Hippocampal formation (tissue), 2 donors: ENCODE measurements at regions not wholly inside any gene's neighbourhood (a gene's known extent, or its start where the extent isn't known, plus 50 kb on each side); places are given as distances from the start of the nearest gene placed in this dataset.
"Not testable (repeated sequence)": the region's sequence is repeated elsewhere in the genome, so short reads cannot be mapped to it uniquely, and the experiment has no call there.

Source experiments
- DNase-seq, 2 donors: peaks; one replicate each; lab custom pipeline; 2025; lab: John Stamatoyannopoulos, UW

DNA sequence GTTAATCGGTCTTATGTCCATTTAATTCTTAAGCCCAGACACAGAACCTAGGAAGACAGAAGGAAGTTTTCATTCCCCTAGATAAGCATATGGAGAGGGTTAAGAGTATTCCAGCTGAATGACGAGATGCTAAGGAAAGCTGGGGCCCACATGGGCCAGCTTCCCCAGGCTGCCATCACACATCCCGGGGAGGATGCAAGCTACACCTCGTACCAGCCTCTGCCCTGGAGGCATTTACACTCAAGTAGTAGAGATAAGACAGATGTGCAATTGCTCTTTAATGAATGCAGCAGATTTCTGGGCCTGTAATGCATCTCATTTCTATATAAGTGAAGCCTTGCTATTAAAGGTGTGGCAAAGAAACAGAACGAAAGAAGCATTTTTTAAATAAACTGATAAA lies 144.5 kb downstream of the MEX3B start:
- no peak for DNase-seq

DNA sequence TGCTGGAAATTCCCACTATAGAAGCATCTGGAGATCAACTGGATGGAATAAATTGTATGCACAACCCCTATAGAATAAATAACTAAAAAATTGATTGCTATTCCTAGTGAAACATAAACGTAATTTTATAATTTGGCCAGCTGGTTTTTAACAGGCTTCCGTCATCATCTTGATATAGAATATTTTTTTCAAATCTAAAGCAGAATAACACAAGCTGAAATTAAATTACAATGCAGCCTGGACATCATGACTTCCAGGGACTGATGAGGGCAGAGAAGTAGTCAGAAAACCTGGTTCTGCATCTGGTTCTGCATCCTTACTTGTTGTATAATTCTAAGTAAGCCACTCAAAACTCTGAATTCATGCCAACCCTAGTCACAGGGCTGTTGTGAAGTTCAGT lies 146.1 kb downstream of the MEX3B start:
- DNase-seq = no peak

DNA sequence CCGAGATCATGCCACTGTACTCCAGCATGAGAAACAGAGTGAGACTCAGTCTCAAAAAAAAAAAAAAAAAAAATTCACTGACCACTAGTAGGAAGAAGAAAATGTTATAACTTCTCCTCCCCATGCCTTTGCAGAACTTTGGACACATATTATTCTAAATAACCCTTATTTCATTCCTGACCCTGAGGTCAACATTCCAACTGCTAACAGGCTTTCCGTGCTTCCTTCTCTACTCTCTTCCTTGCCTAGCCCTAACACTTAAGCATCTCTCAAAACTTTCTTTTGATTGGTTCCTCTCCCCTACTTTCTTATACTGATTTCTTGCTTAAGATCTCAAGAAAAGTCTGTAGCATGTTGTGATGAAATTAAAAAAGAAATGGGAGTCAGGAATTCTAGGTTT lies 146.8 kb downstream of the MEX3B start:
- no peak for DNase-seq

DNA sequence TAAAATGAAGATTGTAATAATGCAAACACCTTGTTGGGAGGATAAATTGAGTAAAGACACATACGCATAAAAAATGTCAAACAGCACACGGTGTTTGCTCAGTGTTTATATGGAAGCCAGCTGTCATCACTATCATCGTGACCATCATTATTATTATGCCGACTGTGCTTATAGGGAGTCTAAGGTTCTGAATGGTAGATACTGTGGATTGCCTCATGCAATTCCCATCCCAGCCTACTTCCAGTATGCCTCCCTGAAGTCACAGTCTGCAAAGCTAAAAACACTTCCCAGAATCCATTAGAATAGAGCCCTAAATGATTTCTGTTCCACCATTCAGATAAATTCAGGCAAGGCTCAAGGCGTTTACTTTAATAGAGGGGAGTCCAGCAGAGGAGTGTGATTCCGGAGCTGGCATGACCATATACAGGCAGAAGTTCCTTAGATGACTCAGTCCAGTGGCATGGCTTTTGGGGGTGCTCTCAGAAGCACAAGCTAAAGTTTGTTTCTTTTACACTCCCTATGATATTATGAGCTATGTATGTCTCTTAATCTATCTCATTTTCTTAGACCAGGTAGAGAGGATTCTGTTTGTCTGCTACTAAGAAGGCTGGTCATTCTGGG lies 148.7 kb downstream of the MEX3B start:
- no peak for DNase-seq

DNA sequence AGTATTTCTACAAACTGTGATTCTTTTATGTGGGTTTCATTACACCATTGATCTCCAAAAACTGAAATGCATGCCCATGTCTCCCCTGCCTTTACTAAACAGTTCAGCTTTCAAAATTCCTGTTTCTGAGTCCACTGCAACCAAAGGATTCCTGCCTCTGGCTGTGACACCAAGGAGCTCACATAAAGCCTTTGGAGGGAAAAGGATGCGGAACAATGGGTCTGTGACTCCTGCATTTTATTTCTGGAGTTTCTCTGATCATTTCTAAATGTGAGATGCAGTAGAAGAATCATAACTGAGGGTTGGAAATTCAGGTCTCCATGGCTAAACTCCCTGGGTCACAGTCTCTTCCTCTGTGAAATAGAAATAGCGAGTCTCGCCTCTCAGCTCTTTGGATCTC lies 149.5 kb downstream of the MEX3B start:
- no peak for DNase-seq

DNA sequence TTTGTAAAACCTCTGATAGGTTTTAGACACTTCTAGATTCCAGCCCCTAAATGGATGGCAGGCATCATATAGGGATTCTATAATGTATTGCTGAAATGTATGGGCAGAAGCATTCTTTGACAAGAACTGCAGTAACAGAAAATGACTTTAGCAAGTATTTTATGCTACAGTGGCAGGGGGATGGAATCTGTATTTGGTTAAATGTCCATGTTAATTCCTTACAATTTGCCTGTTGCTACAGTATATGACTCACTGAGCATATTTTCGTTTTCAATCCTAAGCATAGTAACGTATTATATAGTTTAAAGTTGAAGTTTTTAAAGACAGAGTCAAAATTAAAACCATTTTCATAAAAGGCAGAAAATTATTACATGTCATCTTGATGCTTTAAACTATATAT lies 150.1 kb downstream of the MEX3B start:
- no peak for DNase-seq

DNA sequence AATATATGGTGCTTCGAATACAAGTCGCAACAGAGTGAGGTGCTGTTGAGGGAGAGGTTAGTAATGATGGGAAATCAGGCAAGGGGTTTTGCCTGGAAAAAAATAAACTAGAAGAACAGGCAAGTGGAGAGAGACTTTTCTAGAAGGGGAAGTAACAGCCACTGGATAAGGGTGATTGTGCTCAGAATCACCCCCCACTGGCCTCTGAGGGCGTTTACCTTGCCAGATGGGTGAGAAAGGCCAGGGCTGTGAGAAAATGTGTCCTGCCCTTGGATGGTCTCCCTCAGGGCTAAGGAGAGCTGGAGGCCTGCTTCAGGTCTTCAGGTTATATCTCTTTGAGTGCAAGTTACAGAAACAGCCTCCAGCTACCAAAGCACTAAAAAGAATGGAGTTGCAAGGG lies 151.8 kb downstream of the MEX3B start:
- no peak for DNase-seq

DNA sequence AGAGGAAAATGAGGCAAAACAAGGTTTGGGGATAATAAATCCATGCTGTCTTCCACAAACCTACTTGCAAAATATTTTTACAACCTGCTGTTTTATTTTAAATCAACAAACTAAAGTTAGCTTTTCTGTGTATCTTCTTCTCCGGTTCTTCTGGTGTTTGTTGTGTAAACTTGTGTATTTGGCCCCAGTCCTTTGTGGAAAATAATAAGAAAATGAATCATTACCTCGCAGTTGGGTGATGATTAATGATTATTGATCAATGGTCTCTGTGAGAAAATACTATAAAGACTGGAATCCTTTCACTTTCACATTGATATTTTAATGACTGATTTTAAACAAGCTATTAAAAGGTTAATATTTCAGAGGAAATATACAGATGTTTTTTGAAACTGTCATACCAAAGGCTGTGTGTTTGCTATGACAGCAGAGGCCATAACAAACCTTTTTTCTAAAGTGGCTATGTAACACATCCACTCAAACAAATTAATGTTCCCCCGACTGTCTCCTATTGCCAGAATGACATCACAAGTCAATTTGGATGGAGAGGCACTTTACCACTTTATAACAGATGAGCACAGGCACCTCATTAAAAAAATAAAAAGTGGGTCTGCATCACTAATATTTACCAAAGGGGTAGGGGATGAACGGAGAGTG lies 152.5 kb downstream of the MEX3B start:
- DNase-seq = no peak

DNA sequence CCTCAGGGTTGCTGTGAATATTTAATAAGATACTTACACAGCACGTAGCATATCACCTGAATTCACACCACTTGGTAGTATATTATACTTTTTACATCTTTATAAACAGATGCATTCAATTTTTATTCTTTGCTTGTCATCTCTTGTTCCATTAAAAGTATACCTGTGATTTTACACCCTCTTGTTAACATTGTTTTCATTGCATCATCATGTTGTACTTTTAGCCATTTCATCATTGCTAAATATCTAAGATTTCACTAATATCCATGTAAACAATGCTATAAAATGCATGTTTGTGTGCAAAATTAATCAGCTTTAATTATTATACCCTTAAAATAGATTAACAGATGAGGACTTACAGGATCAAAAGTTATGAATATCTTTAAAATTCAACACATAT lies 155.3 kb downstream of the MEX3B start:
- no peak for DNase-seq

DNA sequence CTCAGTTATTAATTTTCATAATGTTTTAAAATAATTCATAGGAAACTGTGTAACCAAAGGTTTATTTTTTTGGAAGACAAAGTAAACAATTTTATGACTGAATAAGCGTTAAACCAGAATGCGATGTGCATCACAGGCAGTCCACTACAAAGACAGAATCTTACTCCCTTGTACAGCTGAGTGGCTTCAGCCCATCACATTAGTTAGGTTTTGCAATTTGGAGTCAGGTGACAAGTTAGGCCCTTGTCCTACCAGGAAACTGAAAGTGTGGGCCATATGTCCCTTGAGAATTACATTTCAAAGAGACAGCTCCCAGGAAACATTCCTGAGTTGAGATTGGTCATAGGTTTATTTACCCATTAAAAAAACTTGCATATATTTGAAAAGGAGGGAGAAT lies 156.3 kb downstream of the MEX3B start:
- no peak for DNase-seq

DNA sequence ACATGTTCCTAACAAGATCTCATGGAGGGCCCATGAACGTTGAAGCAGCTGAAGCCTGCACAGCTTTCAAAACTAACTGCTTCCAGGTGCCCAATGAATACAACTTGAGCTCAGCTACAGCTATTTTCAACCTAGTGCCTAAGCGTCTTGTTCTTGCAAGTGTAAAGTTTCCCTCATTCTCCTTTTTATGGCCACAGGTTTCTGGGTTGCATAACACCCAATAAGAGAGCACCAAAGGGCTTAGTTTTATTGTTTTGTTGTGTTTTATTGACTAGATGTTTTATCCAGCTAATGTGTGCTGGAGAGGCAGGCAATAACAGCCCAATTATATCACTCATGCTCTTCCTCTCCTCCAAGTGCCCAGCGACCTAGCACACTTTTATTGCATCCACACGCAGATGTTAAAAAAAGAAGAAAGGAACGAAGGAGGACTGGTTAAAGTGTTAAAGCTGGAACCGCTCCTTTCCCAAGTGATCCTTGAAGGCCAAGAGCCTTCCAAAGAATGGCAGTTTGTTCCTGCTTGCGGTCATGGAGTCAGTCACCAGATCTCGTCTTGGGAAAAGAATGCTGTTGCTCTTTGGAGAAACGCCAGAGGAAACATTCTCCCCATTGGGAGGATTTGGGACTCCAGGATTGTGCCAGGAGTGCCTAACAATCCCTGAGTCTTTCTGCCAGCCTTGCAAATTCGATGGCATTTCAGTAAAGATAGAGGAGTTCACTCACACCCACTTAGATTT lies 156.9 kb downstream of the MEX3B start:
- DNase-seq = no peak

DNA sequence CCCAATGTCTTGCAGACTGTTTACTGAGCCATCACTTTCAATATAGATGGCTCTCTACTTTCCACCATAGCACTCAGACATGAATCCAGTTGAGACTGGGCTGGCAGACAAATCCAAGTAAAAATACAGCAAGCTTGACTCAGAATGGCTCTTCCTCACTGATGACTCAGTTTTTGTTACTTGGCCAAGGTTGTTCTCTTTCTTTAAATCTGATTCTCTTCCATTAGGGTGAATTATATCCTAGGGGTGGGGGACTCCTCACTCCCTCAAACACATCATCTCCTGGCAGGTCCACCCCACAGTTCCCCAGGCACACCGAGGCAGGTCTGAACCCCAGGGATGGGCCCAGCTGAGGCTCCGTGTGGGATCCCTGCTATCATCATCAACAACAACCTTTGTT lies 157.9 kb downstream of the MEX3B start:
- no peak for DNase-seq

DNA sequence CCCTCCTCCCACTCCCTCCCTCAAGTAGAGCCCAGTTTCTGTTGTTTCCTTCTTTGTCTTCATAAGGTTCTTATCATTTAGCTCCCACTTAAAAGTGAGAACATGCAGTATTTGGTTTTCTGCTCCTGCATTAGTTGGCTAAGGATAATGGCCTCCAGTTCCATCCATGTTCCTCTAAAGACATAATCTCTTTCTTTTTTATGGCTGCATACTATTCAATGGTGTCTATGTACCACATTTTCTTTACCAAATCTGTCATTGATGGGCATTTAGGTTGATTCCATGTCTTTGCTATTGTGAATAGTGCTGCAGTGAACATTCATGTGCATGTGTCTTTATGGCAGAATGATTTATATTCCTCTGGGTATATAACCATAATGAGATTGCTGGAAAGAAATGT lies 158.6 kb downstream of the MEX3B start:
- DNase-seq = not testable (repeated sequence)

DNA sequence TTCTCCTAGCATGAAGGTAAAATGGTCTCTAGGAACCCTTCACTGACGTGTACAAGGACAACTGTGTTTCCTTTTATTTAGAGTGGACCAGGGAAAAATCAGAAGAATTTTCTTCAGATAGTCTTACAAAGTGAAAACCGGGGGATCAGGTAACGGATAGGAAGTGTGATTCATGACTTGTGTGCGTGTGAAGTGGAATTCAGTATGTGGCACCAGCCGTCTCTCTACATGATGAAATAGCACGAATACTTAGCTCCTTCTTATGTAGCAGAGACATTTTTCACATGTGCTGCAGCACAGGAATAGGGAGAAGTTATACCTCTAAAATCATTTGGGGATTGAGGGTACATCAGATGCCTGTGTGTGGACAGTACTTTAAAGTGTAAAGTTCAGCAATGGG lies 159.2 kb downstream of the MEX3B start:
- no peak for DNase-seq

DNA sequence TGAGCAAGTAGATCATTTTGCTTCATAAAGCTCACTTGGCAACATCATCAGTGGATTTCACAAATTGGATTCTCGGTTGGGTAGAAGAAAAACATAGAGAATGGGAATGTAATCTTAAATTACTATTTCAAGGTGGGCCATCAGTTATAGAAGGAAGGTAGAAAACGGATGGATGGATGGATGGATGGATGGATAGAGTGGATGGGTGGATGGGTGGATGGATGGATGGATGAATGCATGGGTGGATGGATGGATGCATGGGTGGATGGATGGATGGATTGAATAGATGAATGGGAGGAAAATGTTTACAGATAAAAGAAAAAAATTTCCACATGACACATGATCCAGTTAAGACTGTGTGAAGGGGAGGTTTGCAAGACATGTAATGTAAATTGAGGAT lies 159.7 kb downstream of the MEX3B start:
- DNase-seq = no peak

DNA sequence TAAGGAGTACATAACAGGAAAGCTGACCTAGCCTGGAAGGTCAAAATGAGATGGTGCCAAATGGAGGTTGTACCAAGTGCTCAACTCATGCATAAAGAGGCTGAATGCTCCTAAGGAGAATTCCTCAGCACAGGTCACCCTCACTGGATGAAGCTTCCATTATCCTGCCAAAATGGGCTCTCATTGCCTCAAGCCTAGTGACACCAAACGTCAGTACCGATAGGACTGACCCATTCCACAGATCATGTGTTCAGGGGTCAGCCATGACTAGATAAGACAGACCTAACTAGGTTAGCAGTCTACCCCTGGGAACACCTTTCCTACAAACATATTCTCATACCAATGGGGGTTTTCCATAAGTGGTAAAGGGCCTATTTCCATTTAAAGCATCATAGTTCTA lies 160.7 kb downstream of the MEX3B start:
- DNase-seq = no peak

DNA sequence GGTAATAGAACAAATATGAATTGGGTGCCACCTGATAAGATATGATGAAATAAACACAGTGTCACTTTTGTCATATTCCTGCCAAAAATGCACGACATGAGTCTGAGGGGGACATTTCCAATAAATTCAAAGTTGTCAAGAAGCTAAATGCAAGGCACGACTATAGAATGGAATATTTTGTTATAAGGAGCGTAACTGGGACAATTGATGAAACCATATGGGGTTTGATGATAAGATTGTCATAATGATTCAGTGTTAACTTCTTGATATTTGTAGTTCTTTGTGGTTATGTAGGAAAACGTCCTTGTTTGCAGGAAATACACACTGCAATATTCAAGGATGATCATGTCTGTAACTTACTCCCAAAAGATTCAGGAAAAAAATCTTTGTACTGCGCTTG lies 163.3 kb downstream of the MEX3B start:
- no peak for DNase-seq

DNA sequence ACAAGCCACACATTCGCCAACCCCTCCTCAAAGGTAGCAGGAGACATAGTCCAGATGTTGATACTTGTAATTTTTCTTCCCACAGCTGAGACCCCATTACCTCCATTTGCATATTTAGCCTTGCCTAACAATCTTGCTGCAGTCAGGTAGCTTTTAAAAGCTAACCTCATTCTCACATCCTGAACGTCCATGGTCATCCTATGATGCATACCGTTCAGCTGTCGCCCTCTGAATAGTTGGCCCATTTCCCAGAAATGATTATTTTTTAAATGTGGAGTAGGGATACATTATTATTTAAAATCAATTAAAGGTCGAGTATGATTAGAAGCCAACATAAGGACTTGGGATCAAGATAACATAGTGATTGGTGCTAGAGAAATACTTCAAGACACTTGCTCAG lies 165.0 kb downstream of the MEX3B start:
- no peak for DNase-seq

DNA sequence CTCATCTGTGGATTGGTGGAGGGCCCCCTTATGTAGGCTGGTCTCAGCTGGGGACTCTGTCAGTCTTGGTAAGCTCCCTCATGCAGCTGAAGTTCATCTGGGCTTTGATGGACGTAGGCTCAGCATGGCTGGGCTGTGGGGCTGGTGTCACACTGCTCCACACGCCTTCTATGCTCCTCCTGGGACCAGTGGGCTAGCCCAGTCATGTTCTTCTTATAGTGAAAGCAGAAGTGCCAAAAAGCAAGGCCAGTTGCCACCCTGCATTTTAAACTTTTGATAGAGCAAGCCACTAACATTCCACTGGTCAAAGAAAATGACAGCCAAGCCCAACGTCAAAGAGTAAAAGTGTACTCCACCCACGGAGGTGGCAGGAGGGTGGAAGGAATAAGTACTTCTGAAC lies 165.5 kb downstream of the MEX3B start:
- DNase-seq = no peak

DNA sequence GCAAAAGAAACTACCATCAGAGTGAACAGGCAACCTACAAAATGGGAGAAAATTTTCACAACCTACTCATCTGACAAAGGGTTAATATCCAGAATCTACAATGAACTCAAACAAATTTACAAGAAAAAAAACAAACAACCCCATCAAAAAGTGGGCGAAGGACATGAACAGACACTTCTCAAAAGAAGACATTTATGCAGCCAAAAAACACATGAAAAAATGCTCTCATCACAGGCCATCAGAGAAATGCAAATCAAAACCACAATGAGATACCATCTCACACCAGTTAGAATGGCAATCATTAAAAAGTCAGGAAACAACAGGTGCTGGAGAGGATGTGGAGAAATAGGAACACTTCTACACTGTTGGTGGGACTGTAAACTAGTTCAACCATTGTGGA lies 170.1 kb downstream of the MEX3B start:
- not testable (repeated sequence) for DNase-seq

DNA sequence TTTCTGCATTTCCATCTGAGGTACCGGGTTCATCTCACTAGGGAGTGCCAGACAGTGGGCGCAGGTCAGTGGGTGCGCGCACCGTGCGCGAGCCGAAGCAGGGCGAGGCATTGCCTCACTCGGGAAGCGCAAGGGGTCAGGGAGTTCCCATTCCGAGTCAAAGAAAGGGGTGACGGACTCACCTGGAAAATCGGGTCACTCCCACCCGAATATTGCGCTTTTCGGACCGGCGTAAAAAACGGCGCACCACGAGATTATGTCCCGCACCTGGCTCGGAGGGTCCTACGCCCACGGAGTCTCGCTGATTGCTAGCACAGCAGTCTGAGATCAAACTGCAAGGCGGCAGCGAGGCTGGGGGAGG lies 175.1 kb downstream of the MEX3B start:
- not testable (repeated sequence) for DNase-seq

DNA sequence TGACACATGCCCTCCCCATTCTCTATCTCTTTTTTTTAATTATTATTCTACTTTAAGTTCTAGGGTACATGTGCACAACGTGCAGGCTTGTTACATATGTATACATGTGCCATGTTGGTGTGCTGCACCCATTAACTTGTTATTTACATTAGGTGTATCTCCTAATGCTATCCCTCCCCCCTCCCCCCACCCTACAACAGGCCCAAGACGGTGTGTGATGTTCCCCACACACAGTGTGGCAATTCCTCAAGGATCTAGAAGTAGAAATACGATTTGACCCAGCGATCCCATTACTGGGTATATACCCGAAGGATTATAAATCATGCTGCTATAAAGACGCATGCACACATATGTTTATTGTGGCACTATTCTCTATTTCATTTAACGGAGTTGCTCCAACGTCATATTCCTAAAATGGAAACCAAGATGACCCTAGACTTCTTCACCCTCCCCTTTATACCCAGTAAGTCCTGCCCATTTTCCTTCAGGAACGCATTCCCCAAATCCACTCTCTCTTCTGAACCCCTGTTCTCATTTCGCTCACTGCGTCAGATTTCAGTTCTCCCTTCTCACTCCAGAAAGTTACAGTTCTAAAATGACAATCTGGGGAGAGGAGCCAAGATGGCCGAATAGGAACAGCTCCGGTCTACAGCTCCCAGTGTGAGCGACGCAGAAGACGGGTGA lies 175.6 kb downstream of the MEX3B start:
- DNase-seq = not testable (repeated sequence)
